Activated naive CD4-positive, alpha-beta T cell treated with anti-CD3 and anti-CD28 coated beads, Interleukin-2, amount 50 U/mL, for 72 hours (primary cell): ENCODE measurements at regions not wholly inside any gene's neighbourhood (a gene's known extent, or its start where the extent isn't known, plus 50 kb on each side); places are given as distances from the start of the nearest gene placed in this dataset.
"Not testable (repeated sequence)": the region's sequence is repeated elsewhere in the genome, so short reads cannot be mapped to it uniquely, and the experiment has no call there.

Experiments used
- ATAC-seq, 2 donors: fragments of 150-1000 bp; cut with Tn5 transposase; 2 replicates each; pipeline ENCODE4 v1.10.0; 2021; ENCODE audit warnings: mild to moderate bottlenecking in 2 of 2, moderate library complexity in 2 of 2
- DNase-seq, 2 donors: peaks; one replicate each; pipeline ENCODE4 v3.0.0; 2021 to 2022; ENCODE audit warnings: low spot score in 2 of 2
- H3K27ac Mint-ChIP-seq, 2 donors: one replicate each; pipeline ENCODE4 v1.8.0; 2022; ENCODE audit warnings: mild to moderate bottlenecking in 2 of 2, mixed read lengths in 2 of 2
- H3K36me3 Mint-ChIP-seq, 2 donors: one replicate each; pipeline ENCODE4 v1.8.0; 2022; ENCODE audit warnings: mixed read lengths in 2 of 2
- H3K9me3 Mint-ChIP-seq, 2 donors: one replicate each; pipeline ENCODE4 v1.8.0; 2022; ENCODE audit warnings: mixed read lengths in 2 of 2

DNA sequence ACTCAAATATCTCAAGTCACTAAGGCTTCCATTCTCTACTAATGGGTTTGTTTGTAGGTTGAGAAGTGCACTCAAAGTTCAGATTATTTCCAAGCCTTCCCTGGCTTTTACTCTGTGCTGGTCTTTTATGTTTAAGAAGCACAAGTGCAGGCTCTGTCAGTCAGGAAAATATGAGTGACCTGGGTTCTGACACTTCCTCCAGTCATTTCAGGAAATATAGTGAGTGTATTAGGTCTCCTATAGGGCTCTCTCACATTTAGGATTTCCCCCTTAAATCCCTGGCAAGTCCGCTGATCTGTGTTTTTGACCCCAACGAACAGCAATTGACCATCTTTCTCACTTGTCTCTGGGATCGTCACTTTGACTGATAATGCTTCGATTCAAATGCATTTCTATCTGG is 210.2 kb downstream of the ARPP21 start:
- Mint-ChIP-seq H3K27ac (no peak overlapping the region), H3K9me3 (peaks cover 4 to 5% of the 10 kb centered on the region in 2 donors), H3K36me3 (no peaks in the 10 kb centered on the region)
- no peak for ATAC-seq
- no peak for DNase-seq

DNA sequence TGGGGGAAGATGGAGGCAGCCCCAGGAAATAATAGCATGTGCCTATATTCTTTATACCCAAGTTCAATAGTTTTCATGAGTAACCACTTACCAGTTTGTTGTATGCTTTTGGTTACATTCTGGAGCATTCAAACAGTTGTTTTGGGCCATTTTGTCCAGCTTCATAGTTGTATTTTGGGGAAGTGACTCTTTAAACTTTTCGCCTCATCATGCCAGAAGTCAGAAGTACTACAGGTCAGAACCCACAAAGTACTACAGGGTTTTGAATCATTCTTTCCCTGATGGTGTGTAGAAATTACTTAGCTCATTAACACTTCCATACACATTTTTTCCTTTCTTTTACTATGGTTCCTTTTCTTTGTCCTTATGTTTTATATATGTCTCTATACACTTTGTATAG is 210.6 kb downstream of the ARPP21 start:
- Mint-ChIP-seq H3K36me3 (no peaks in the 10 kb centered on the region), H3K9me3 (peaks cover 4 to 5% of the 10 kb centered on the region in 2 donors), H3K27ac (no peak overlapping the region)
- ATAC-seq (no peak), DNase-seq (no peak)

DNA sequence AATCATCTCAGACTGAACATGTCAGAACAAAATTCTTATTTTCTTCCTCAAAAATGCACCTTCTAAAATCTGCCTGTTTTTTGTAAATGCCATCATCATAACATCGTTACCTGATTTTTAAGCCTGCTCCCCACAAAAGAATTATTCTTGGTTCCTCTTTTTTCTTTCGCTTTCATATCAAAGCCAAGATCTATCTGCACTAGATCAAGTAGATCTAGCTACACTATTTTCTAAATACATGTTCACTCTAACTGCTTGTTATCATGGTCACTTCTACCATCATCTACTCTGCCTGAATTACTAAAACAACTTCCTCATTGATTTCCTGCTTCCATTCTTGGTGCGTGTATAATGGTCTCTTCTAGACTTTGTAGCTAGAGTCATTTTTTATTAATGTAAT is 217.7 kb downstream of the ARPP21 start:
- Mint-ChIP-seq H3K9me3 (peaks cover 0 to 4% of the 10 kb centered on the region in 2 donors), H3K36me3 (no peaks in the 10 kb centered on the region), H3K27ac (no peak overlapping the region)
- DNase-seq: no peak
- ATAC-seq: no peak

DNA sequence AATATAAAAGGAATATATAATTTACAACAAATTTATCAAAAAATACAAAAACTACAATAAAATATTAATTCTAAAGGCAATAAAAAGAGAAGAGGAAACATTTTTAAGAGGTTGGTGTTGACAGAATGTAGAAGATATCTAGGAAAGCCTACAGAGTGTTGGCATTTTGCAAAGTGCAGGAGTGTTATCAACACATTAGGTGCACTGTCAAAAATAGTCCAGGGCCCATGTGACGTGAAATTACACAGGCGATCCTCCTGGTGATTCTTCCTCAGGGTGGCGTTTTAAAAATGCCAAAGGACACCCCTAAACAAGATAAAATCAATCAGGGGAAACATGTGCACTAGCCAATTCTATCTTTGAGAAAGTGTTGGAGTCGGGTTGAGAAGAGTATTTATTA is 222.7 kb downstream of the ARPP21 start:
- no peak for ATAC-seq
- DNase-seq: no peak
- peaks cover 0 to 2% of the 10 kb centered on the region in 2 donors for H3K9me3 Mint-ChIP-seq
- no peak overlapping the region for H3K27ac Mint-ChIP-seq
- no peaks in the 10 kb centered on the region for H3K36me3 Mint-ChIP-seq

DNA sequence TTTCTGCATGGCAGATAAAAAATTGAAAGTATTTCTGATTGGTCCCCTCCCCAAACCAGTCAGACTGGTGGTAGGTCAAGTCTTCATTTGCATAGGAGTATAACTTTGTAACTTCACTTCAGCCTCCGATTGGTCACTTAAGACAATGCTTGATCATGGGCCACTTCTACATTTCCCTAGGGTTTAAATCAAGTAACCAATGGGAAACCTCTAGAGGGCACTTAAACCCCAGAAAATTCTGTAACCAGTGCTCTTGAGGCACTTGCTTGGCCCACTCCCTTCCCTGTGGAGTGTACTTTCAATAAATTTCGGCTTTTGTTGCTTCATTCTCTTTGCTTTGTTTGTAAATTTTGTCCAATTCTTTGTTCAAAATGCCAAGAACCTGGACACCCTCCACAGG is 225.5 kb downstream of the ARPP21 start:
- no peak overlapping the region for H3K27ac Mint-ChIP-seq
- H3K36me3 Mint-ChIP-seq: no peaks in the 10 kb centered on the region
- no peaks in the 10 kb centered on the region for H3K9me3 Mint-ChIP-seq
- no peak for ATAC-seq
- no peak for DNase-seq

DNA sequence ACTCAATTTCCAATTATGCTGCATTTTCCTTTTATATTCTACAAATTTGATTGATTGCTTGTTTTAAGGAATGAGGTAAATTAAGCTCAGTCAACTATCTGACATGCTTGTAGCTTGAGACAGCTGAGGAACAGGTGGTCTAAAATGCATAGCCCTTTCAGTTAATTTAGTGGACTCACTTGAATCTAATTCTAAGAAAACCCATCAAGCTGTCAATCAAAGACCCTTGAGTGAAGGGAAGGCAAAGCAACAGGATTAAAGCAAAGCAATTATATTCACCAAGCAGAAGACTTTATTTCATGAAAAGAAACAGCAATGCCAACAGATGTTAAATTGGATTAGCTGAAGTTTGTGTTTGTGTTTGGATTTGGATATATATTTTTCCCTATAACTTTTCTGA is 228.5 kb downstream of the ARPP21 start:
- Mint-ChIP-seq H3K27ac (no peak overlapping the region), H3K36me3 (no peaks in the 10 kb centered on the region), H3K9me3 (no peaks in the 10 kb centered on the region)
- ATAC-seq (no peak), DNase-seq (no peak)

DNA sequence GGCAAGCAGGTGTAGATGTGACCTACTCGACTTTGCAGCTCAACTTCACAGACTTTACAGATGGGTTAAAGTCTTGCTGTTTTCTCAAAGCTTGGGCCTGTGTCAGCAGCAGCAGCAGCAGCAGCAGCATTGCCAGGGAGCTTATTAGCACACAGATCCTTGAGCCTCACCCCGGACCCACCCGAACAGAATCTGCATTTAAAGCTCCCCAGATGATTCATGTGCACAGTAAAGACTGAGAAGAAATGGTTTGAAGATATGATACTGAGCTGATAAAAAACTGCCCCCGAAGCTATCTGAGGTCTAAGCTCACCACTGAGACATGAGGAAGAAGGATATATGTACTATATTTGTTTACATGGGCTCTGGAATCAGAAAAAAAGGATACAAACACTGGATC is 231.7 kb downstream of the ARPP21 start:
- Mint-ChIP-seq H3K27ac (no peak overlapping the region), H3K9me3 (no peaks in the 10 kb centered on the region), H3K36me3 (no peaks in the 10 kb centered on the region)
- ATAC-seq: no peak
- no peak for DNase-seq

DNA sequence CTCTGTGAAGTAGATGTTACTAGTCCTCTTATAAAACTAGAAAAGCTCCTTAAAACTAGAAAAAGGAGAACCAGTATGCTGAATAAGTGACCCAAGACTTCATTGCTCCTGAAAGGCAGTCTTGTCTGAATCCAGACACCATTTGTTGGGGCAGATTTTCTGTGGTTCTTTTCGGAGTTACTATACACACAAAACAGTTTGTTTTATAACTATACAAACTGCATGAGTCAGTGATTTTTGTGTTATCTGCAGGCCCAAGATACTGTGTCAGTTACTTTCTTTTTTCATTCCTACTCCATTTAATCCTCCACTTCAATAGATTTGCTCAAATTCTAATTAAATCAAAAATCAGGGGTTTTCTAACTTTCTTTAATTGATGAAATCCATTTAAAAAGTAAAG is 244.6 kb downstream of the ARPP21 start:
- Mint-ChIP-seq H3K36me3 (no peaks in the 10 kb centered on the region), H3K9me3 (peaks cover 16 to 18% of the 10 kb centered on the region in 2 donors), H3K27ac (no peak overlapping the region)
- no peak for DNase-seq
- no peak for ATAC-seq

DNA sequence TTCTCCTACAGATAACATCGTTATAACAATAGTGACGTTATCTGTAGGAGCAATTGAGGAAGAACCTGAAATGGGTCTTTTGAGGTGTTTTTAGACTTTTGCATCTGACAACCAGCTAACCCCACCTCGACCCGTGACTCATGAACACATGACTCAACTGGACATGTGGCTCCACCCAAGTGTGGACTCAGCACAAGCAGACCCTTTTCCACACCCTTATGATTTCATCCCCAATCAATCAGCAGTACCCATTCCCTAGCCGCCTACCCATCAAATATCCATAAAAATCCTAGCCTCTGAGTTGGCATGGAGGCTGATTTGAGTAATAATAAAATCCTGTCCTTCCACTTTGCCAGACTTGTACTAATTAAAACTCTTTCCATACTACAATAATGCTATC is 255.4 kb downstream of the ARPP21 start:
- peaks cover 0 to 5% of the 10 kb centered on the region in 2 donors for H3K9me3 Mint-ChIP-seq
- H3K27ac Mint-ChIP-seq: no peak overlapping the region
- no peak for ATAC-seq
- no peaks in the 10 kb centered on the region for H3K36me3 Mint-ChIP-seq
- DNase-seq: no peak

DNA sequence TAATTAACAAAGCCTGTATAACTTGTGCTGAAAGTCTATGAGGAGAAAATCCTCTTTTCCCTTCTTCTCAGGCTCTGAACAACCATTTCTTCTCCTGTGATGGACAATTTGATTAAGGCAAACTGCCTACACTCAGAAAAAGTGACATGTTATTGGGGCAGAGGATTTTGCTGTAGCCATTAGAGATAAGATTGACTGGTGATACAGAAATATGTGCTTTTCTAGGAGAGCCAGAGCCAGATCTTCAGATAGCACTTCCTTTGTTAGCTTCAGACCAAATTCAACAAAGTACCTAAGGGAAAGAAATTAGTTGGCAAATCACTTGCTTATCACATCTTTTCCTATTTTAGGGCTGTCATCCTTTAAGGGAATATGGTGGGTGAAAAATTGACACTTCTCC is 259.9 kb downstream of the ARPP21 start:
- DNase-seq: no peak
- no peaks in the 10 kb centered on the region for H3K36me3 Mint-ChIP-seq
- no peak overlapping the region for H3K27ac Mint-ChIP-seq
- H3K9me3 Mint-ChIP-seq: no peaks in the 10 kb centered on the region
- ATAC-seq: no peak

DNA sequence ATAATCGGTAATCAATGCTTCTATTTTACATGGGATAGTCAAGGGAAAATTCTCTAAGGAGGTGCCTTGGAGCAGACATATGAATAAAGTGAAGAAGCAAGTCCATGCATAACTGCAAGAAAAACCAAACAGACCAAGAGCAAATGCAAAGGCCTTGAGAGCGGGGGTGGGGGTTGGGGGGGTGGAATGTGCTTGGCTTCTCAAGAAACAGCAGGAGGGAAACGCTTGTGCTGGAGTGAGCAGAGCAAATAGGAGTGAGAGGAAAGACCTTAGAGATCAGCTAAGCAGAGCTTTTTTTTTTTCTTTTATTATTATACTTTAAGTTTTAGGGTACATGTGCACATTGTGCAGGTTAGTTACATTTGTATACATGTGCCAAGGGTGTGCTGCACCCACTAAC is 260.8 kb downstream of the ARPP21 start:
- no peaks in the 10 kb centered on the region for H3K9me3 Mint-ChIP-seq
- no peak overlapping the region for H3K27ac Mint-ChIP-seq
- no peak for ATAC-seq
- no peak for DNase-seq
- H3K36me3 Mint-ChIP-seq: no peaks in the 10 kb centered on the region

DNA sequence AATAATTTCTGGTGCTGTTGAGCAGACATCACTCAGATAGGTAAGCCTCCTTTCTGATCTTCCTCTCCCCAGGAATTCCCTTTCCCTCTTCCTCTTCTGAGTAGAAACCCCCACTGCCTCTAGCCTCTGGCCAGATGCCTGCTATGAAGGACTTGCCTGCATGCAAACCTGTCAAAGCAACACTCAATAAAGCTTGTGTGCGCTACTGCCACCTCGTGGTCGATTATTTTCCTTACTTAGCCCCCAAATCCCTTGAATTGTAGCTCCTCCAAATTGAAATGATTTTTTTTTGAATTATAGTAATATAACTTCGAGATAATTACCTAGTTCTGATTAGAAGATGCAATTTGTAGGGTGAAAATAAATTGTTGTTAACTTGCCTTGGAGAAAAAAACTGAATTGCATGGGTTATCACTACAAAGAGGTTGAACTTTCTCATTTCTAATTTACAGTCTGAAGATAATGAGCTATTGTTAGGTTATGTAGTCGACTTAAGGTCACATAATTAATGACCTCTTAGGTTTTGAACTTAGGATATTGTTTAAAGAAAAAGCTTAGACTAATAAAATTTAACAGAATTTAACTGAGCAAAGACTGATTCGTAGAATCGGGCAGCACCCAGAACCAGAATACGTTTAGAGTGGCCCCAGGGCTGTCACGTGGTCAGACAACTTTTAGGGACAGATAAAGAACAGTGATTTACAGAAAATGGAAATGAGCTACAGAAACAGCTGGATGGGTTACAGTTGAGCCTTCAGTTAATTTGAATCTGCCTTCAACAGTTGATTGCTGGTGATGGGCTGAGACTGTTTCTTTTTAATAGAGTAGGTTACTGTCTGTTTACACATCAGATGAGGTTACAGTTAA is 269.3 kb downstream of the ARPP21 start:
- peak in 1 of 2 donors; percentile 53 for DNase-seq
- no peak for ATAC-seq
- Mint-ChIP-seq H3K36me3 (no peaks in the 10 kb centered on the region), H3K9me3 (no peaks in the 10 kb centered on the region), H3K27ac (no peak overlapping the region)

DNA sequence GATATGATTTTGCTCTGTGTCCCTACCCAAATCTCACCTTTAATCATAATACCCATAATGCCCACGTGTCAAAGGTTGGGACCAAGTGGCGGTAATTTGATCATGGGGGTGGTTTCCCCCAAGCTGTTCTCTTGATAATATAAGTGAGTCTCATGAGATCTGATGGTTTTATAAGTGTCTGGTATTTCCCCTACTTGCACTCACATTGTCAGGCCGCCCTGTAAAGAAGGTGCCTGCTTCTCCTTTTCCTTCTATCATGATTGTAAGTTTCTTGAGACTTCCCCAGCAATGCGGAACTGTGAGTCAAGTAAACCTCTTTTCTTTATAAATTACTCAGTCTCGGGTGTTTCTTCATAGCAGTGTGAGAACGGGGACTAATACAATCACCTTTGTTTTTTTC is 279.8 kb downstream of the ARPP21 start:
- Mint-ChIP-seq H3K27ac (no peak overlapping the region), H3K9me3 (peaks cover 5 to 10% of the 10 kb centered on the region in 2 donors)

DNA sequence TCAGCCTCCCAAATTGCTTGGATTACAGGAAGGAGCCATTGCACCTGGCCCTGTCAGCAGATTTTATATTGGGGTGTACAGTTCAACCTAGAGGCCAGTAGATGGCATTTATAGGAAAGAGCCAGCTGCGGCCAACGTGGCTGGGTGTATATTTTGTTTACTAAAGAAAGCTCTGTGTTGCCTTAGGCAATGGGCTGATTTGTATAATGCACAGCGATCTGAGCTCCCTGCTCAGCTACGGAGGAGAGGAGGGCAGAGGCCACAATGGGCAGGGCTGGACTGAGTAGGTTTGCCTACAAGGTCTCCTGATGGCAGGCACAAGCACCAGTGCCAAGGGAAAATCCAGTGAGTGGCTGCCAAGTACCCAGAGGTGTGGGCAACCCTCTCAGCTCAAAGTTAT is 282.4 kb downstream of the ARPP21 start:
- peaks cover 5 to 10% of the 10 kb centered on the region in 2 donors for H3K9me3 Mint-ChIP-seq
- DNase-seq (no peak), ATAC-seq (no peak)
- H3K36me3 Mint-ChIP-seq: peaks cover 0 to 11% of the 10 kb centered on the region in 2 donors
- no peak overlapping the region for H3K27ac Mint-ChIP-seq

More for the DNA sequence above, 279.8 kb downstream of the ARPP21 start:
- H3K36me3 Mint-ChIP-seq: peaks cover 0 to 11% of the 10 kb centered on the region in 2 donors
- ATAC-seq (no peak), DNase-seq (no peak)

DNA sequence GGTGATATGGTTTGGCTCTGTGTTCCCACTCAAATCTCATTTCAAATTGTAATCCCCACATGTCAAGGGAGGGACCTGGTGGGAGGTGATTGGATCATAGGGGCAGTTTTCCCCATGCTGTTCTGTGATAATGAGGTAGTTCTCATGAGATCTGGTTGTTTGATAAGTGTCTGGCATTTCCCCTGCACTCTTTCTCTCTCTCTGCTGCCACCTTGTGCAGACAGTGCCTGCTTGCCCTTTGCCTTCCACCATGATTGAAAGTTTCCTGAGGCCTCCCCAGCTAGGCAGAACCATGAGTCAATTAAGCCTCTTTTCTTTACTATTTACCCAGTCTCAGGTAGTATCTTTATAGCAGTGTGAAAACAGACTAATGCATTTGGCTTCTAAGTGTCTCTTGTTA is 284.7 kb downstream of the ARPP21 start:
- DNase-seq, H3K36me3 Mint-ChIP-seq, H3K27ac Mint-ChIP-seq: not testable (repeated sequence)
- peaks cover 5 to 10% of the 10 kb centered on the region in 2 donors for H3K9me3 Mint-ChIP-seq
- peak in 1 of 2 donors; percentile 40 for ATAC-seq

DNA sequence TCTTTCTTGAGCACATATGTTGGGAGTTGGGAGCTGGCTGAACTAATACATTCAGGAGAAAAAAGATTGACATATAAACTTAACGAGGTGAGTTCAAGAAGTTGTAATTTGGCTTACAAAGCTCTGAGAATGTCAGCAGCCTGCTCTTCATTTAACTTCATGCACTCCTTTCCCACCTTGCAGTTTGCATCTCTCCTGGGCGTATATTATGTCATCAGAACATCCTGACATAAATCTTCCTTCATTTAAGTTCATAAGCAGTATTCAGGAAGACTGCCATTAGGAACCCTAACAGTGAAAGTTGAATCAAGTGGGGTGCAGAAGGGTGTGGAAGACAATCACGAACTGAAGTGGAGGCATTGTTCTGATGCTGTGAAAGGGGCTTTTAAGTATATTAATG is 288.1 kb downstream of the ARPP21 start:
- ATAC-seq: no peak
- no peaks in the 10 kb centered on the region for H3K9me3 Mint-ChIP-seq
- H3K36me3 Mint-ChIP-seq: no peaks in the 10 kb centered on the region
- no peak overlapping the region for H3K27ac Mint-ChIP-seq
- no peak for DNase-seq

DNA sequence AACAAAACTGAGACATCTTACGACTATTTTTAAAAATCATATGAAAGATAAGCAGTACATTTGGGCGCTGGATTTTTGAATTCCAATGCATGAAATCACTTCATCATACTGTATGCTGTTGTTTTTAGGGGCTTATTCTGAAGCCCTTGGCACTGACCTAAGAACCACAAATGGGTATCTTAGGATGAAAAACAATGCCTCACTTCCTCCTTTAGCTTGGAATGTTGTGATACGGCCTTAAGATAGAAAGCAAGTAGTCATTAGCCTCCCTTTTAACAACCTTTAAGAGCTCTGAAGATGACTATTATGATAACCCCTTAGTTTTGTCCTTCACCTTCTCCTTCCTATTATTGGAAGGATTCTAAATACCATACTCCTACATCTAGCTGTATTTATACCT is 289.8 kb downstream of the ARPP21 start:
- H3K36me3 Mint-ChIP-seq: no peaks in the 10 kb centered on the region
- H3K27ac Mint-ChIP-seq: no peak overlapping the region
- ATAC-seq (no peak), DNase-seq (no peak)
- H3K9me3 Mint-ChIP-seq: no peaks in the 10 kb centered on the region

DNA sequence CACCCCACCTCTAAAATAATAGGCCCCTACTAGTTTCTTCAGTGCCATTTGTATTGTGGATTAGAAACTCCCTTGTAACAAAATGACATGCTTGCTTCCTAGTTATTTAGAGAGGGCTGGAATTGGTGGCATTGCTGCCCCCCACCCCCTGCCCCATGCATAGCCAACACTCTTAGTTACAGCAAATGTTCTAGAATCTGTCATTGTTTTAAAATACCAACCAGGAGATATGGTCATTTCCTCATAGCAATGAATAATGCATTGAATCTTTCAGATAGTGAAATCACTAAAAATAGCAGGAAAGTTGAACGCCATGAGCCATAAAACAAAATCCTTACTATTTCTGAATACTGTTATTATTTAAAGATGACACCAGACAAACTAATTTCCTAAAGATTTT is 292.5 kb downstream of the ARPP21 start:
- Mint-ChIP-seq H3K36me3 (no peaks in the 10 kb centered on the region), H3K9me3 (no peaks in the 10 kb centered on the region), H3K27ac (no peak overlapping the region)
- ATAC-seq: no peak
- no peak for DNase-seq
